Osteoblast (primary cell): ENCODE measurements at regions not wholly inside any gene's neighbourhood (a gene's known extent, or its start where the extent isn't known, plus 50 kb on each side); places are given as distances from the start of the nearest gene placed in this dataset.

Experiments used
- DNase-seq: peaks from one replicate; pipeline ENCODE4 v3.0.0; 2011; ENCODE audit warnings: low spot score, mixed read lengths; ENCODE audit not compliant: insufficient read length; ENCODE audit errors: missing footprints
- H2AFZ ChIP-seq: 2 replicates; pipeline ENCODE4 v1.6.0; 2011; ENCODE audit warnings: mild to moderate bottlenecking, low read length
- H3K27ac ChIP-seq: 2 replicates; pipeline ENCODE4 v1.5.1; 2011; ENCODE audit warnings: mild to moderate bottlenecking, low read depth, low read length, moderate library complexity
- H3K27me3 ChIP-seq: 2 replicates; pipeline ENCODE4 v1.6.0; 2012; ENCODE audit warnings: mild to moderate bottlenecking, control low read depth, inconsistent platforms, low read length, moderate library complexity; ENCODE audit not compliant: insufficient read depth
- H3K36me3 ChIP-seq: 2 replicates; pipeline ENCODE4 v1.5.1; 2011; ENCODE audit warnings: mild to moderate bottlenecking, low read length, control low read depth, moderate library complexity; ENCODE audit not compliant: insufficient read depth
- H3K4me1 ChIP-seq: 2 replicates; pipeline ENCODE4 v1.5.1; 2011; ENCODE audit warnings: mild to moderate bottlenecking, low read length, control low read depth, moderate library complexity; ENCODE audit not compliant: insufficient read depth
- H3K4me2 ChIP-seq: 2 replicates; pipeline ENCODE4 v1.6.0; 2011; ENCODE audit warnings: mild to moderate bottlenecking, low read length; ENCODE audit not compliant: insufficient read depth
- H3K4me3 ChIP-seq: fragments of 200-600 bp; sonication (generic); 3 replicates; pipeline ENCODE4 v1.5.1; 2012; ENCODE audit warnings: mild to moderate bottlenecking, low read length, inconsistent platforms; ENCODE audit not compliant: insufficient read depth
- H3K79me2 ChIP-seq: 2 replicates; pipeline ENCODE4 v1.6.0; 2012; ENCODE audit warnings: mild to moderate bottlenecking, low read length, control low read depth, inconsistent platforms; ENCODE audit not compliant: insufficient read depth
- H3K9me3 ChIP-seq: 2 replicates; pipeline ENCODE4 v1.5.1; 2011; ENCODE audit warnings: low read depth, low read length, control low read depth
- H4K20me1 ChIP-seq: 2 replicates; pipeline ENCODE4 v1.6.0; 2012; ENCODE audit warnings: mild to moderate bottlenecking, low read length, control low read depth; ENCODE audit not compliant: insufficient read depth
- TF ChIP-seq, protein P1 (sequence below): IDR thresholded peaks from 2 replicates; pipeline ENCODE4 v1.5.1; 2011; ENCODE audit warnings: mild to moderate bottlenecking, low read depth, low read length, moderate library complexity; ENCODE audit errors: extremely low read depth

- TF ChIP-seq, protein P1, sequence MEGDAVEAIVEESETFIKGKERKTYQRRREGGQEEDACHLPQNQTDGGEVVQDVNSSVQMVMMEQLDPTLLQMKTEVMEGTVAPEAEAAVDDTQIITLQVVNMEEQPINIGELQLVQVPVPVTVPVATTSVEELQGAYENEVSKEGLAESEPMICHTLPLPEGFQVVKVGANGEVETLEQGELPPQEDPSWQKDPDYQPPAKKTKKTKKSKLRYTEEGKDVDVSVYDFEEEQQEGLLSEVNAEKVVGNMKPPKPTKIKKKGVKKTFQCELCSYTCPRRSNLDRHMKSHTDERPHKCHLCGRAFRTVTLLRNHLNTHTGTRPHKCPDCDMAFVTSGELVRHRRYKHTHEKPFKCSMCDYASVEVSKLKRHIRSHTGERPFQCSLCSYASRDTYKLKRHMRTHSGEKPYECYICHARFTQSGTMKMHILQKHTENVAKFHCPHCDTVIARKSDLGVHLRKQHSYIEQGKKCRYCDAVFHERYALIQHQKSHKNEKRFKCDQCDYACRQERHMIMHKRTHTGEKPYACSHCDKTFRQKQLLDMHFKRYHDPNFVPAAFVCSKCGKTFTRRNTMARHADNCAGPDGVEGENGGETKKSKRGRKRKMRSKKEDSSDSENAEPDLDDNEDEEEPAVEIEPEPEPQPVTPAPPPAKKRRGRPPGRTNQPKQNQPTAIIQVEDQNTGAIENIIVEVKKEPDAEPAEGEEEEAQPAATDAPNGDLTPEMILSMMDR: no peak
- H3K36me3 ChIP-seq: no peaks in the 10 kb centered on the region
- H4K20me1 ChIP-seq: no peaks in the 10 kb centered on the region
- no peaks in the 10 kb centered on the region for H3K9me3 ChIP-seq
- H3K4me3 ChIP-seq: no peak overlapping the region
- no peaks in the 10 kb centered on the region for H3K79me2 ChIP-seq
- no peak overlapping the region for H3K27ac ChIP-seq
- peaks cover 42% of the 10 kb centered on the region for H3K4me1 ChIP-seq
- no peak for DNase-seq
- H2AFZ ChIP-seq: no peak overlapping the region
- no peaks in the 10 kb centered on the region for H3K27me3 ChIP-seq
- no peak overlapping the region for H3K4me2 ChIP-seq
These were observed 73.5 kb upstream of the PDC start for GRCh38 chr1:186534401-186534800.

DNA sequence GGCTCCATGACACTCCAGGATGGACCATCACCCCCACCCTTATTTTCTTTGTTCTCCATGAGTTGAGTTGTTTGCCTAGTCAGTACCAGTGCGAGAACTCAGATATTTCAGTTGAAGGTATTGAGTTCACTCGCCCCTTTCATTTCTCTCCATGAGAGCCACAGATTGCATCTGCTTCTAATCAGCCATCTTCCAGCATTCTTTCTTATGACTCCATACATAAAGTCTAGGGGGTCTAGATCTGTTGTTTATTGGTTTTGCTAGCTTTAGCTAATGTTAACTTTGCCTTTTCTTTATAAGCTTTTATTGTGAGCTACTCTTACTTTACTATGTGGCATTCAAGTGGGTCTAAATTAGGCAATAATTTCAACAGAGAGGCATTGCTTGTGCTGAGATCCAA, 71.6 kb upstream of the PDC start:
- TF ChIP-seq, protein P1: no peak
- Histone ChIP-seq H3K27ac (peak overlapping the region; percentile 64), H3K4me2 (no peak overlapping the region), H3K4me3 (no peak overlapping the region), H3K36me3 (no peaks in the 10 kb centered on the region), H3K27me3 (no peaks in the 10 kb centered on the region), H2AFZ (no peak overlapping the region), H4K20me1 (no peaks in the 10 kb centered on the region), H3K4me1 (peaks cover 42% of the 10 kb centered on the region), H3K79me2 (no peaks in the 10 kb centered on the region), H3K9me3 (no peaks in the 10 kb centered on the region)
- no peak for DNase-seq

DNA sequence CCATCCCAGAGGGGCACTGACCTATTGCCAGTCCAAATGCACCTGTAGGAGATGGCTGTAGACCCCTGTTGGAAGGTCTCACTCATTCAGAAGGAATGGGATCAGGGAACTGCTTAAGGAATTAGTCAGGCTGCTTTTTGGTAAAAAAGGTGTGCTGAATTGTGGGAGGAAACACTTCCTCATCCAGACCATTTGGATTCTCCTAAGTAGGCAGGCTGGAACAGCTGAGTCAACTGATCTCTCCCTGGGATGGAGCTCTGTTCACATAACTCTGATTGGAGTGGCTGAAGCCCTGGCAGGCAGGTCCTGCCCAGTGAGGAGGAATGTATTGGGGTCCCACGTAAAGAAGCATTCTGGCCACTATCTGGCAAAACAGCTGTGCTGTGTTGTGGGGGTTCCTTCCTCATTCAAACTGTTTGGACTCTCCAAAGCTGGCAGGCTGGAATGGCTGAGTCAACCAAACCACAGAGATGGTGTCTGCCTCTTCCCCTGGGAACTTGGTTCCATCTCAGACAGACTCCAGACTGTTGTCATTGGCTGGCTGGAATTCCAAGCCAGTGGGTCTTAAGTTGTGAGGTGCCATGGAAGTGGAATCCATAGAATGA, 70.7 kb upstream of the PDC start:
- no peaks in the 10 kb centered on the region for H3K36me3 ChIP-seq
- H3K27ac ChIP-seq: peak overlapping the region; percentile 64

GRCh38 chr1:186530109-186530508, 69.2 kb upstream of the PDC start:
- no peaks in the 10 kb centered on the region for H3K27me3 ChIP-seq
- TF ChIP-seq, protein P1: no peak

More for the DNA sequence above, 70.7 kb upstream of the PDC start:
- peak overlapping the region; percentile 41 for H2AFZ ChIP-seq
- H3K4me1 ChIP-seq: peaks cover 34% of the 10 kb centered on the region
- H3K4me3 ChIP-seq: no peak overlapping the region
- no peaks in the 10 kb centered on the region for H3K79me2 ChIP-seq
- DNase-seq: peak; percentile 13
- H3K9me3 ChIP-seq: no peaks in the 10 kb centered on the region
- no peaks in the 10 kb centered on the region for H3K27me3 ChIP-seq
- H4K20me1 ChIP-seq: no peaks in the 10 kb centered on the region
- TF ChIP-seq, protein P1: no peak
- H3K4me2 ChIP-seq: peak overlapping the region; percentile 57

More at GRCh38 chr1:186530109-186530508, 69.2 kb upstream of the PDC start:
- H3K79me2 ChIP-seq: no peaks in the 10 kb centered on the region
- no peaks in the 10 kb centered on the region for H3K36me3 ChIP-seq
- no peak overlapping the region for H2AFZ ChIP-seq
- H4K20me1 ChIP-seq: no peaks in the 10 kb centered on the region
- H3K4me1 ChIP-seq: peaks cover 20% of the 10 kb centered on the region
- DNase-seq: no peak
- H3K4me3 ChIP-seq: no peak overlapping the region
- H3K9me3 ChIP-seq: no peaks in the 10 kb centered on the region
- peak overlapping the region; percentile 64 for H3K27ac ChIP-seq
- peak overlapping the region; percentile 26 for H3K4me2 ChIP-seq
